ENCODE measurements at regions not wholly inside any gene's neighbourhood (a gene's known extent, or its start where the extent isn't known, plus 50 kb on each side); places are given as distances from the start of the nearest gene placed in this dataset.

DNA sequence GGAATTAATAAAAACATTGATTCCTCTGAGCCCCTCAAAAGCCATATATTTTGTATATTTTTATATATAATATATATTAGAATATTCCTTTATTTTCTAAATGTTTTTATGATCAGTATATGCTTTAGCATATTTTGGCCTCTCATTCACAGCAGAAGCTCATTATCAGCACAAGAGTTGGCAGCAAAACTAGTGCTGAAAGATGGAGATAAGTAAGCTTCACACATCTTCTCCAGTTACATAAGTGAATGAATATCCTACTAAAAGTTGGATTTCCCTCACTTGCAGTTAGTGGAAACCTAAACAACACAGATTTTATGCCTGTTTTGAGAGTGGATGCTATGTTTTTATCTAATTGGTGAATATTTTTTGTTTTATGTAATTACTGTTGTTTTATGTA lies 1303.8 kb upstream of the ADGRB3 start:
- H3K36me3 ChIP-seq (ENCODE audit: low read depth) = no peaks in the 10 kb centered on the region
- CTCF ChIA-PET = no interaction called here
- no TSS peak for BruUV-seq (replicated peaks)
- no peaks in the 10 kb centered on the region for H3F3A ChIP-seq (ENCODE audit: insufficient read depth, low read depth)
- H3K4me2 ChIP-seq = no peak overlapping the region
- no peak overlapping the region for H2AFZ ChIP-seq
- H3K27me3 ChIP-seq (ENCODE audit: insufficient read depth, low read depth) = no peaks in the 10 kb centered on the region
- H3K79me2 ChIP-seq (ENCODE audit: low read depth) = no peaks in the 10 kb centered on the region
- H4K20me1 ChIP-seq (ENCODE audit: insufficient read depth) = no peaks in the 10 kb centered on the region
- POLR2A ChIA-PET (ENCODE audit: unreplicated experiment) = interaction anchor here (0.5 kb wide), 1 partner anchor 719 kb away, joined by 5 read pairs; no protein-coding TSS in a partner anchor
- no peaks in the 10 kb centered on the region for H3K9me2 ChIP-seq (ENCODE audit: insufficient read depth)
- no peaks in the 10 kb centered on the region for H3K9me3 ChIP-seq (ENCODE audit: insufficient read depth, low read depth)
- no peak for TF ChIP-seq EZH2 (IDR thresholded peaks at IDR 0.05; ENCODE audit: low read depth)
- TF ChIP-seq, protein P1, sequence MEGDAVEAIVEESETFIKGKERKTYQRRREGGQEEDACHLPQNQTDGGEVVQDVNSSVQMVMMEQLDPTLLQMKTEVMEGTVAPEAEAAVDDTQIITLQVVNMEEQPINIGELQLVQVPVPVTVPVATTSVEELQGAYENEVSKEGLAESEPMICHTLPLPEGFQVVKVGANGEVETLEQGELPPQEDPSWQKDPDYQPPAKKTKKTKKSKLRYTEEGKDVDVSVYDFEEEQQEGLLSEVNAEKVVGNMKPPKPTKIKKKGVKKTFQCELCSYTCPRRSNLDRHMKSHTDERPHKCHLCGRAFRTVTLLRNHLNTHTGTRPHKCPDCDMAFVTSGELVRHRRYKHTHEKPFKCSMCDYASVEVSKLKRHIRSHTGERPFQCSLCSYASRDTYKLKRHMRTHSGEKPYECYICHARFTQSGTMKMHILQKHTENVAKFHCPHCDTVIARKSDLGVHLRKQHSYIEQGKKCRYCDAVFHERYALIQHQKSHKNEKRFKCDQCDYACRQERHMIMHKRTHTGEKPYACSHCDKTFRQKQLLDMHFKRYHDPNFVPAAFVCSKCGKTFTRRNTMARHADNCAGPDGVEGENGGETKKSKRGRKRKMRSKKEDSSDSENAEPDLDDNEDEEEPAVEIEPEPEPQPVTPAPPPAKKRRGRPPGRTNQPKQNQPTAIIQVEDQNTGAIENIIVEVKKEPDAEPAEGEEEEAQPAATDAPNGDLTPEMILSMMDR (conservative IDR thresholded peaks at IDR 0.05) = no peak
- no peaks in the 10 kb centered on the region for H3K4me1 ChIP-seq (replicated peaks; ENCODE audit: insufficient read depth)
- DNase-seq = no peak
- no peak overlapping the region for H3K4me3 ChIP-seq
- intact Hi-C loops (cut with micrococcal nuclease; ENCODE audit: unreplicated experiment) = no loop called here
- H3K27ac ChIP-seq = no peak overlapping the region

DNA sequence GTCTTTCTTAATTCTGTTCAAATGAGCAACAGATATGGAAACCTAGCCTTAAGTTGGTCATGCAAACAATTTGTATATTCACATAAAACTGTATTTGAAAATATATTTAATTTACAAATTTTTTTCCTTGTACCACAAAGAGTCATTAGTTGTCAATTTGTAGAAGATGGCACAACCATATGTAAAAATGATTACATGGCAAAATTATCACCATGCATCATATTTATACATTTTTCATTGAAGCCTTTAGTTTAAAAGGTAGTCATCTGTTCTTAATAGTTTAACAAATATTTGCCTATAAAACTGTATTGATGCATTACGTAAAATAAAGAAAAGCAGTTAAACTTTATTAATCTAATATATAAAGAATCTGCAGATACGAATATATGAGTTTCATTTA lies 1306.8 kb upstream of the ADGRB3 start:
- H3K79me2 ChIP-seq (ENCODE audit: low read depth) = no peaks in the 10 kb centered on the region
- no TSS peak for BruUV-seq (replicated peaks)
- H3K4me1 ChIP-seq (replicated peaks; ENCODE audit: insufficient read depth) = no peaks in the 10 kb centered on the region
- CTCF ChIA-PET = no interaction called here
- POLR2A ChIA-PET (ENCODE audit: unreplicated experiment) = no interaction called here
- H3K4me2 ChIP-seq = no peak overlapping the region
- H4K20me1 ChIP-seq (ENCODE audit: insufficient read depth) = no peaks in the 10 kb centered on the region
- H3K9me3 ChIP-seq (ENCODE audit: insufficient read depth, low read depth) = no peaks in the 10 kb centered on the region
- no peaks in the 10 kb centered on the region for H3K36me3 ChIP-seq (ENCODE audit: low read depth)
- H2AFZ ChIP-seq = no peak overlapping the region
- TF ChIP-seq EZH2 (IDR thresholded peaks at IDR 0.05; ENCODE audit: low read depth) = no peak
- no peaks in the 10 kb centered on the region for H3K9me2 ChIP-seq (ENCODE audit: insufficient read depth)
- H3K4me3 ChIP-seq = no peak overlapping the region
- no peaks in the 10 kb centered on the region for H3K27me3 ChIP-seq (ENCODE audit: insufficient read depth, low read depth)
- no peaks in the 10 kb centered on the region for H3F3A ChIP-seq (ENCODE audit: insufficient read depth, low read depth)
- no peak overlapping the region for H3K27ac ChIP-seq
- no peak for DNase-seq
- intact Hi-C loops (cut with micrococcal nuclease; ENCODE audit: unreplicated experiment) = no loop called here

DNA sequence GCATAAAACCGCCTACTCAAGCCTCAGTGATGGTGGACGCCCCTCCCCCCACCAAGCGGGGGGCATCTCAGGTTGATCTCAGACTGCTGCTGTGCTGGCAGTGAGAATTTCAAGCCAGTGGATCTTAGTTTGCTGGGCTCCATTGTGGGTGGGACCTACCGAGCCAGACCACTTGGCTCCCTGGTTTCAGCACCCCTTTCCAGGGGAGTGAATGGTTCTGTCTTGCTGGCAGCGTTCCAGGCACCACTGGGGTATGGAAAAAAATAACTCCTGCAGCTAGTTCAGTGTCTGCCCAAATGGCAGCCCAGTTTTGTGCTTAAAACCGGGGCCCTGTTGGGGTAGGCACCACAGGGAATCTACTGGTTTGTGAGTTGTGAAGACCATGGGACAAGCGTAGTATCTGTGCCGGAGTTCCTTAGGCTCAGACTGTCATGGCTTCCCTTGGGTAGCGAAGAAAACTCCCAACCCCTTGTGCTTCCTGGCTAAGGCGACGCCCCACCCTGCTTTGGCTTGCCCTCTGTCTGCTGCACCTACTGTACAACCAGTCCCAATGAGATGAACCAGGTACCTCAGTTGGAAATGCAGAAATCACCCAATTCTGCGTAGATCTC lies 1334.5 kb upstream of the ADGRB3 start:
- H3K4me3 ChIP-seq = no peak overlapping the region
- POLR2A ChIA-PET (ENCODE audit: unreplicated experiment) = no interaction called here

More for the DNA sequence above, 1334.5 kb upstream of the ADGRB3 start:
- H4K20me1 ChIP-seq (ENCODE audit: insufficient read depth) = no peaks in the 10 kb centered on the region
- no peak overlapping the region for H2AFZ ChIP-seq
- no peak overlapping the region for H3K4me2 ChIP-seq
- no peak overlapping the region for H3K27ac ChIP-seq
- CTCF ChIA-PET = no interaction called here
- no peaks in the 10 kb centered on the region for H3K27me3 ChIP-seq (ENCODE audit: insufficient read depth, low read depth)
- H3K36me3 ChIP-seq (ENCODE audit: low read depth) = no peaks in the 10 kb centered on the region
- H3K79me2 ChIP-seq (ENCODE audit: low read depth) = no peaks in the 10 kb centered on the region
- no TSS peak for BruUV-seq (replicated peaks)
- TF ChIP-seq EZH2 (IDR thresholded peaks at IDR 0.05; ENCODE audit: low read depth) = no peak
- TF ChIP-seq, protein P1 (conservative IDR thresholded peaks at IDR 0.05) = no peak
- no peaks in the 10 kb centered on the region for H3F3A ChIP-seq (ENCODE audit: insufficient read depth, low read depth)
- DNase-seq = no peak
- H3K9me3 ChIP-seq (ENCODE audit: insufficient read depth, low read depth) = no peaks in the 10 kb centered on the region
- intact Hi-C loops (cut with micrococcal nuclease; ENCODE audit: unreplicated experiment) = no loop called here
- H3K9me2 ChIP-seq (ENCODE audit: insufficient read depth) = no peaks in the 10 kb centered on the region
- H3K4me1 ChIP-seq (replicated peaks; ENCODE audit: insufficient read depth) = no peaks in the 10 kb centered on the region

Data from PC-9 (cell line).